Ovary (tissue), 7 donors: ENCODE measurements at regions not wholly inside any gene's neighbourhood (a gene's known extent, or its start where the extent isn't known, plus 50 kb on each side); places are given as distances from the start of the nearest gene placed in this dataset.

ENCODE experiments used
- DNase-seq, 5 donors: peaks; one replicate each; pipeline ENCODE4 v3.0.0-alpha.2; 2019 to 2020
- H3K27ac ChIP-seq, 2 donors: fragments of 200-600 bp; one replicate each; pipeline versions ENCODE4 v1.5.1 to v1.8.0; 2019 to 2022
- H3K27me3 ChIP-seq: fragments of 200-600 bp; one replicate; pipeline ENCODE4 v1.8.0; 2022
- H3K36me3 ChIP-seq: fragments of 200-600 bp; sonication (generic); one replicate; pipeline ENCODE4 v1.5.1; 2019
- H3K4me1 ChIP-seq: one replicate; pipeline ENCODE4 v1.8.1; 2013; ENCODE audit warnings: mild to moderate bottlenecking, moderate library complexity; ENCODE audit not compliant: insufficient read depth
- H3K4me3 ChIP-seq: fragments of 200-600 bp; sonication (generic); one replicate; pipeline ENCODE4 v1.5.1; 2017
- H3K9me3 ChIP-seq, 2 donors: fragments of 200-600 bp in 1 of 2; sonication (generic) in 1 of 2; one replicate each; pipeline versions ENCODE4 v1.5.1 to v1.8.1; 2013 to 2019; ENCODE audit warnings: mild to moderate bottlenecking in 1 of 2, moderate library complexity in 1 of 2
- CTCF ChIP-seq, 3 donors: fragments of 450-650 bp in 2 of 3; fragments of 200-600 bp in 1 of 3; IDR thresholded peaks; one replicate each; pipeline versions ENCODE4 v1.5.1 to v1.8.0; 2016 to 2022; ENCODE audit warnings: antibody characterized with exemption in 3 of 3, mild to moderate bottlenecking in 1 of 3
- EP300 ChIP-seq: sonication (generic); formaldehyde crosslinking; IDR thresholded peaks from one replicate; pipeline ENCODE4 v1.6.1; 2017; ENCODE audit warnings: antibody characterized with exemption
- POLR2A ChIP-seq: fragments of 450-650 bp; IDR thresholded peaks from one replicate; pipeline ENCODE4 v1.6.1; 2017; ENCODE audit warnings: antibody characterized with exemption, mild to moderate bottlenecking, moderate library complexity
- WGBS, 3 donors: extraction: QIAGEN DNeasy Blood & Tissue Kit in 1 of 3; methylation state at CpG; one replicate each; pipeline versions ENCODE4 v1.1.5 to v1.1.7; 2013 to 2017; 5-methylcytosine and 5-hydroxymethylcytosine counted together
- intact Hi-C, 4 donors: fragments of 100-400 bp; cut with DNase I; formaldehyde crosslinking; loops; one replicate each; pipeline versions ENCODE4 v1.11.0 to v1.15.1; 2022 to 2023
- donor health status: DM: no; HTN: no; CAD: no; lungs with moderate emphysema.
- donor health status: DM: no; HTN: no; CAD: no.
- donor health status: Bipolar disorder and iron deficiency.
- donor health status: DM: no; HTN: no; CAD: no.
- donor health status: DM: yes; HTN: yes; CAD: no.

GRCh38 chr14:100652744-100653143, 65.5 kb upstream of the BEGAIN start:
- Histone ChIP-seq H3K27ac (no peak overlapping the region), H3K9me3 (no peaks in the 10 kb centered on the region), H3K4me1 (no peaks in the 10 kb centered on the region), H3K4me3 (no peak overlapping the region), H3K27me3 (no peaks in the 10 kb centered on the region), H3K36me3 (no peaks in the 10 kb centered on the region)
- no peak for DNase-seq
- intact Hi-C loops = no loop called here
- TF ChIP-seq POLR2A (no peak), CTCF (IDR thresholded peaks at IDR 0.05) (no peak), EP300 (no peak)
- 84 to 89% (median 88%) methylated on average over 8 of the region's 8 CpGs for WGBS, 3 donors

GRCh38 chr14:100653409-100653808, 66.2 kb upstream of the BEGAIN start:
- no peaks in the 10 kb centered on the region for H3K9me3 ChIP-seq
- no peak overlapping the region for H3K27ac ChIP-seq
- H3K4me1 ChIP-seq = no peaks in the 10 kb centered on the region
- H3K4me3 ChIP-seq = no peak overlapping the region
- DNase-seq = peak in 1 of 5 donors; percentile 14
- H3K27me3 ChIP-seq = no peaks in the 10 kb centered on the region
- WGBS, 3 donors = 67 to 76% (median 73%) methylated on average over 15 of the region's 15 CpGs
- intact Hi-C loops = no loop called here
- TF ChIP-seq POLR2A (no peak), EP300 (no peak), CTCF (IDR thresholded peaks at IDR 0.05) (no peak)
- H3K36me3 ChIP-seq = no peaks in the 10 kb centered on the region

- DNase-seq = no peak
- H3K36me3 ChIP-seq = no peaks in the 10 kb centered on the region
- WGBS, 3 donors = 47 to 55% (median 51%) methylated on average over 21 of the region's 21 CpGs
- H3K4me3 ChIP-seq = no peak overlapping the region
- intact Hi-C loops = no loop called here
- H3K27me3 ChIP-seq = no peaks in the 10 kb centered on the region
- no peaks in the 10 kb centered on the region for H3K9me3 ChIP-seq
- TF ChIP-seq POLR2A (no peak), EP300 (no peak), CTCF (IDR thresholded peaks at IDR 0.05) (no peak)
- no peak overlapping the region for H3K27ac ChIP-seq
- H3K4me1 ChIP-seq = no peaks in the 10 kb centered on the region
These were observed 67.0 kb upstream of the BEGAIN start for GRCh38 chr14:100654025-100654813.

GRCh38 chr14:100654814-100655740, 67.9 kb upstream of the BEGAIN start:
- no peak overlapping the region for H3K27ac ChIP-seq
- H3K4me3 ChIP-seq = no peak overlapping the region
- intact Hi-C loops = loop anchor here in 1 of 4 donors (5.0 kb wide), 1 partner anchor 268 kb away; no protein-coding TSS in a partner anchor
- DNase-seq = peak in 2 of 5 donors; percentile 28 to 63
- H3K4me1 ChIP-seq = no peaks in the 10 kb centered on the region
- H3K27me3 ChIP-seq = no peaks in the 10 kb centered on the region
- TF ChIP-seq CTCF (IDR thresholded peaks at IDR 0.05) = peak in 2 of 3 donors; percentile 21 to 38
- no peak for TF ChIP-seq POLR2A
- TF ChIP-seq EP300 = no peak
- 34 to 50% (median 42%) methylated on average over 34 to 43 of the region's 43 CpGs for WGBS, 3 donors
- no peaks in the 10 kb centered on the region for H3K9me3 ChIP-seq
- no peaks in the 10 kb centered on the region for H3K36me3 ChIP-seq
